ENCODE measurements at regions not wholly inside any gene's neighbourhood (a gene's known extent, or its start where the extent isn't known, plus 50 kb on each side); places are given as distances from the start of the nearest gene placed in this dataset.

DNA sequence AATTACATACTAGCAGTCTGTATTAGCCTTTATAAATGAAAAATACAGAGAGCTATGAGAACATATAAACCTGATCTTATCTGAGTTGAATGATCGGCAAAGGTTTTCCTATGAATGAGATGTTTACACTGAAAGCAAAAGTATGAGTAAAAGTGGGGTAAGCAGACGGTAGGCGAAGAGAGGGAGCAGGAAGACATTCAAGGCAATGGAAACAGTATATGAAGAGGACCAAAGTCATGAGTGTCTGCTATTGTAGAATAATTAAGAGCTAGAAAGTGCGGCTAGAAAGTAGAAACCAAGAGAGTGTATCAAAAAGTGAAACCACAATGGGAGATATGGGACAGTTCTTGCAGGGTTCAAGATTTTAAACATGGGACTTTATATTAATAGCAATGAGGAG is 67.0 kb upstream of the TMLHE start:
- no peak for DNase-seq

DNA sequence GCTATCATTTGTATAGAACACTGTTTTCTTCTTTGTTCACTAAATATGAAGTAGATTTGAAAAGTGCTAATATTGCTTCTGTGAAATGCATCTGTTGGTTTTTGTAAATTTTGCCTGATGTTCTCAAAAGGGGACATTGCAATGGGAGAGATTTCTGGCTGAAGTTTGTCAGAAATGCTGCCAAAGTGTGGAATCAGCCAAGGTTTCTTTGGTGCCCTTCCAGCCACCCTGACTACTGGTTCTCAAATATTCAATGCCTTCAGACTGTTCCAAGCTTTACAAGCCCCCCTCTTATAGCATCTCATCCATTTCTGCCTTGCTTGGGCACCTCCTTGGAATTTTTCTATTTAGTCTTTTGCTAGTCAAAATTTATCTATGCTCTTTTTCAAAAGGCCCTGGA is 60.6 kb upstream of the TMLHE start:
- DNase-seq = no peak

DNA sequence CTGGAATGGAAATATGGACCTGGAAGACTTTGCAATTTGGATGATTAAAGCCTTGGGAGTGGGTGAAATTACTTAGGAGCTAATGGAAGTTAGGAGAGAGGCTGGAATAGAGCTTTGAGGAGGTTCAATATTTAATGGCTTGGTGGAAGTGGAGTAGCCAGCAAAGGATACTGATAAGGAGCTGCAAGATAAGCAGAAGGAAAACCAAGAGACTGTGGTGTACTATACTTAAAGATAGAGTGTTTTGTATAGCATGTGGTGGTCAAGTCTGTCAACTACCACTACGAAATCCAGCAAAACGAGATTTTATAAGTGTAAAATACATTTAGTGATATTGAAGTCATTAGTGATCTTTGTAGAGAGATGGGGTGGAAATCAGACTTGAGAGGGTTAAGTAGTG is 54.0 kb upstream of the TMLHE start:
- DNase-seq = no peak
